GM21619 (cell line): ENCODE measurements at regions not wholly inside any gene's neighbourhood (a gene's known extent, or its start where the extent isn't known, plus 50 kb on each side); places are given as distances from the start of the nearest gene placed in this dataset.

Experiments
- ATAC-seq: cut with Tn5 transposase; IDR thresholded peaks from one replicate; pipeline ENCODE4 v1.9.1; 2021; ENCODE audit not compliant: unreplicated experiment

- no peak for ATAC-seq
Observed at GRCh38 chr10:83564889-83565588, 574.3 kb upstream of the GHITM start.

GRCh38 chr10:83572036-83572435, 567.3 kb upstream of the GHITM start:
- no peak for ATAC-seq

DNA sequence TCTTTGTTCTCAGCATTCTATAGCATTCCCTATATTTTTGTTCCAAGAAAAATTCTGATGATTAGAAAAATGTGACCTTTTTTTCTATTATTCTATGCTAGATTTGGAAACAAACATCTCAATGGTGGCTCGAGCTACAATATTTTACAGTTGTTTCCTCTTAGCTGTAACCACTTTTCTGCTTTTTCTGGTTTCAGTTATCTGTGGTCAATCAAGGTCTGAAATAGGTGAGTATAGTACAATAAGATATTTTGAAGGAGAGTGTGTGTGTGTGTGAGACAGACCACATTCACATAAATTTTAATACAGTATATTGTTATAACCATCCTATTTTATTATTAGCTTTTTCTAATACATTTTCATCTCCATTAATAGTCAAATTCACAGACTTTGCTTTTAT, 564.5 kb upstream of the GHITM start:
- ATAC-seq, result no peak

- ATAC-seq, result no peak
Observed at GRCh38 chr10:83577421-83577820, 561.9 kb upstream of the GHITM start.

GRCh38 chr10:83580373-83581012, 558.8 kb upstream of the GHITM start:
- no peak for ATAC-seq

- ATAC-seq, result no peak
Observed at GRCh38 chr10:83582407-83583095, 556.8 kb upstream of the GHITM start.

- no peak for ATAC-seq
Observed at GRCh38 chr10:83585686-83586085, 553.6 kb upstream of the GHITM start.

- ATAC-seq, result no peak
Observed at GRCh38 chr10:83592337-83592935, 546.9 kb upstream of the GHITM start.

DNA sequence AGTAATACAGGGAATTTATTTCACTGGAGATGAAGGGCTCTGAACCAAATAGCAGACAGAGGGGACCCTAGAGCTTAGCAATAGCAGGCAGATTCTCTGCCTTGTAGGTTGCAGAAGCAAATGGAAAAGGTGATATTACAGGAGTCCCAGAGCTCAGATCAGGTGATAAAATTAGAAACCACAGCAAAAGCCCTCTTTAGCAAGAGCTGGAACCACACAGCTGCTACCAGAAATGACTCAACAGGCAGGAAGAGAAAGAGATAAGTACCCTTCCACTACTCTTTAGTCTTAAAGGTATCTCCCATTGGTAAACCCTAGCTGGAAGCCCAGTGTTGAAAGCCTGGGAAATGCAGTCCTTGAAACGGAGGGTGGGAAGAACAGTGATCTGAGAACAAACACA, 535.6 kb upstream of the GHITM start:
- ATAC-seq, result peak; percentile 96

GRCh38 chr10:83605783-83606630, 533.3 kb upstream of the GHITM start:
- no peak for ATAC-seq

DNA sequence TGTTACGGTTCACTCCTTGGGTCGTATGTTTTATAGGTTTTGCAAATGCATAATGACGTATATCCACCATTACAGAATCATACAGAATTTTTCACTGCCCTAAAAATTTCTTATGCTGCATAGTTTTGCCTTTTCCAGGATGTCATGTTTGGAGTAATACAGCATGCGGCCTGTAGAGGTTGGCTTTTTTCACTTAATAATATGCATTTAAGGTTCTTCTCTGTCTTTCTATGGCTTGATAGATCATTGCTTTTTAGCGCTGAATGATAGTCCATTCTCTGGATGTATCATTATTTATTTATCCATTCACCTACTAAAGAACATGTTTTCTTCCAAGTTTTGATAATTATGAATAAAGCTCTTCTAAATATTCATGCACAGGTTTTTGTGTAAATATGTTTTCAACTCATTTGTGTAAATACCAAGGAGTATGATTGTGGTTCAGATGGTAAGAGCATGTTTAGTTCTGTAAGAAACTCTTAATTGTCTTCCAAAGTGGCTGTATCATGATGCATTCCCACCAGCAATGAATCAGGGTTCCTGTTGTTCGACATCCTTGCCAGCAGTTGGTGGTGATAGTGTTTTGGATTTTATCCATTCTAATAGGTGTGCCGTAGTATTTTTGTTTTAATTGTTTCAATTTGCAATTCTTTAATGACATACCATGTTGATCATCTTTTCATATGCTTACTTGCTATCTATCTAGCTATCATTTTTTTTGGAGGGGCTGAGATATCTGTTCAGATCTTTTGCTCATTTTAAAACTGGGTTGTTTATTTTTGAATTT, 531.2 kb upstream of the GHITM start:
- no peak for ATAC-seq

- no peak for ATAC-seq
Observed at GRCh38 chr10:83612050-83612449, 527.3 kb upstream of the GHITM start.

DNA sequence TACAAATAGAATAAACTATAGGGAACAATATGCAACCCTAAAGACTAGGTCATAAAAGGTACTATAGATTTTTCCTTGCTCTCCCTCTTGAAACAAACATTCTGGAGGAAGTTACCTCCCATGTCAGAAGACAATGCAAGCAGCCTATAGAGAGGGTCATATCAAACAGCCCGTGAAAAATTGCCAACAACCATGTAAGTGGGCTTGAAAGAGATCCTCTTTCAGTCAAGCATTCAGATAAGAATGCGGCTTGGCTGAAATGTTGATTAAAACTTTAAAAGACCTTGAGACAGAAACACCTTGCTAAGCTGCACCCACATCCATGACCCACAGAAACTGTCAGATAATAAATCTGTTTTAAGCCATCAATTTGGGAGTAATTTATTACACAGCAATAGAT, 526.6 kb upstream of the GHITM start:
- ATAC-seq, result no peak

GRCh38 chr10:83617172-83617571, 522.1 kb upstream of the GHITM start:
- ATAC-seq, result no peak

DNA sequence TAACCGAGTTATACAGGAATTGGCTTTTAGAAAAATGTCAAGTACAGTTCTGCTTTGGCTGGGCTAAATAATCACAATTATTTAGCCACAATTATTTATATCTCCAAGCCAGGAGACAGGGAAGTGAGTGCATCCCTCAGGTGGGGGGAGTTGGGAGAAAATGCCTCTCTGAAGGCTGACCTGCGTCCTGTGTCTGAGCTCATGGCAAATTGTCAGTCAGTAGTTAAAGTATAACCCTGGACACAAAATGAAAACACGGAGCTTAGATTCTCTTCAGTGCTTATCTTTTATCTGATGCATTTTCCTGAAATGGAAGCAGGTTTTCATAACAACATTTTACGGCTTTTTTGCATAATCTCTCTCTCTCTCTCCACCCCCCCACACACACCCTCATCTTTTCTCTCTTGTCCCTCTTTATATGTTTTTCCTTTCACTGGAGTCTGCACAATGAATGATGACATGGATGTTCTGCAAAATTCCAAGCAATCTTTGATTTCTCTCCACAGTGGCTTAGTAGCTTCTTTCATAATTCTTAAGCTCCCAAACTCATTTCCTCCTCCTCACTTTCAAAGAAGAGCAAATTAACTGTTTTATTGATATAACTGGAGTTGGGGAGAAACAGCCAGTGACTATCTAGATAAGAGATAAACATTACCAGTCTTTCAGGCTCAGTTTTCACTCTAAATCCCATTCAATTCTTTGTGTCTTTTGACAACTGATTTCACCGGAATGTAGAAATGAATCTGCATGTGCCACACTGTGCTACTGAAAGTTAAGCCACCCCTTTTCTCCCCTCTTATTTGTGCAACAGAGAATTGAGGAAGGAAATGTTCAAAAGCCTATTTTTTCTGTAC, 521.4 kb upstream of the GHITM start:
- no peak for ATAC-seq

DNA sequence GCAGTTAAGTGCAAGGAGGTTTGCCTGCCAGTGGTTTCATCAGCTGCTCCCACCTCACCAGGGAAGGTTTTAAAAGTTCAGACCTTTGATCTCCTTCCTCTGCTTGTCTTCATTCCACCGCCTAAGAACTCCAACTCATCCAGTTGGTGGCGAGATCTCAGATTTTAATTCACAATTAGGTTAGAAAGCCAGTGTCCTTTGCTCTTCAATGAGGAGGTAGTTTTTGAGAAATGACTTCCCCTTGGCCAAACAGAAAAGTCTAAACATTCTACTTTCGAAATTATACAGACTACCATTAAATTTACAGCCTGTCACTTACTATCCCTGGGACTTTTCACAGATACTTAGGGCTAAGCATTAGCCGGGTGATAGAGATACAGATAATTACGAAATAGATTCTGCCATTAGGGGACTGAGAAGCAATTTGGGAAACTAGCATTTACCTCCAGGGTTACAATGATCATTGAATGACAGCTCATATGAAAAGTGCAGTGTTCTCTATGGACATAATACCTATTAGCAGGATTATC, 513.4 kb upstream of the GHITM start:
- no peak for ATAC-seq

GRCh38 chr10:83632701-83633100, 506.6 kb upstream of the GHITM start:
- ATAC-seq, result no peak

DNA sequence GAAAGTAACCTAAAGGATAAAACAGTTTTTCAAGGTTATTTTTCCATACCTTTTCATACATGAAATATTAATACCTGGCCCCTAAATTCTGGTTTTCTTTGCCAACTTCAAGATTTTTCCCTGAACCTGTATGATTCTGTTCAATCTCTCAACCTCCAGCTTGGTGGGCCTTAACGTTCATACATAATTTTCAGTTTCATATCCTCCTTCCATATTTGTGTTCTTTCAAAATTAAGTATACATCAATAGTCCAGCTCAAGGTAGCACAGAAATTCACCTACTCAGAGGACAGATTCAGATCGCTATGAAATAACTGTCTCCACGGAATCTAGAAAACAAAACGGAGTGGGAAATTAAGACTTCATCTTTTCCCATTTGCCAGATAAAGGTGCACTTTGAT, 505.8 kb upstream of the GHITM start:
- no peak for ATAC-seq

- ATAC-seq, result no peak
Observed at GRCh38 chr10:83636826-83637225, 502.5 kb upstream of the GHITM start.
